GF-D8 (cell line): ENCODE measurements at regions not wholly inside any gene's neighbourhood (a gene's known extent, or its start where the extent isn't known, plus 50 kb on each side); places are given as distances from the start of the nearest gene placed in this dataset.

Experiments
- DNase-seq: peaks from one replicate; lab custom pipeline; 2025; lab: John Stamatoyannopoulos, UW

DNA sequence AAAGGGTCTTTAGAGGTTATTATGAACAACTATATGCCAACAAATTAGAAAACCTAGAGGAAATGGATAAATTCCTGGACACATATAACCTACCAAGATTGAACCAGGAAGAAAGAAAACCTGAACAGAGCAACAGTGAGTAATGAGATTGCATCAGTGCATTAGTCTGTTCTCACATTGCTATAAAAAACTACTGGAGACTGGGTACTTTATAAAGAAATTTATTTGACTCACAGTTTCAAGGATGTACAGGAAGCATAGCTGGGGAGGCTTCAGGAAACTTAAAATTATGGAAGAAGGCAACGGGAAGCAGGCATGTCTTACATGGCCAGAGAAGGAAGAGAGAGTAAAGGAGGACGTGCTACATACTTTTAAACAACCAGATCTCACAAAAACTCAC lies 70.8 kb upstream of the GNAZ start:
- no peak for DNase-seq

DNA sequence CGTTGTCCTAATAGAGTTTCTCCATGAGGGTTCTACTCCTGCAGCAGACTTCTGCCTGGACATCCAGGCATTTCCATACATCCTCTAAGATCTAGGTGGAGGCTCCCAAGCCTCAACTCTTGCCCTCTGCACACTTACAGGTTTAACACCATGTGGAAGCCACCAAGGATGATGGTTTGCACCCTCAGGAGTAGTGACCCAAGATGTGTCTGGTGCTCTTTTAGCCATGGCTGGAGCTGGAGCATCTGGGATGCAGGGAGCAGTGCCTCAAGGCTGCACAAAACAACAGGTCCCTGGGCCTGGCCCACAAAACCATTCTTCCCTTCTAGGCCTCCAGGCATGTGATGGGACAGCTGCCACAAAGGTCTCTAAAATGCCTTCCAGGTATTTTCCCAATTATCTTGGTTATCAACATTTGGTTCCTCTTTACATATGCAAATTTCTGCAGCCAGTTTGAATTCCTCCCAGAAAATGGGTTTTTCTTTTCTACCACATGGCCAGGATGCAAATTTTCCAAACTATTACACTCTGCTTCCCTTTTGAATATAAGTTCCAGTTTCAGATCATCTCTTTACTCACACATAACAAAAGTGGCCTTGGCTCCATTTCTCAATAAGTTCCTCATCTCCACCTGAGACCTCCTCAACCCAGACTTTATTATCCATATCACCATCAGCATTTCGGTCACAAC lies 69.5 kb upstream of the GNAZ start:
- DNase-seq: no peak

DNA sequence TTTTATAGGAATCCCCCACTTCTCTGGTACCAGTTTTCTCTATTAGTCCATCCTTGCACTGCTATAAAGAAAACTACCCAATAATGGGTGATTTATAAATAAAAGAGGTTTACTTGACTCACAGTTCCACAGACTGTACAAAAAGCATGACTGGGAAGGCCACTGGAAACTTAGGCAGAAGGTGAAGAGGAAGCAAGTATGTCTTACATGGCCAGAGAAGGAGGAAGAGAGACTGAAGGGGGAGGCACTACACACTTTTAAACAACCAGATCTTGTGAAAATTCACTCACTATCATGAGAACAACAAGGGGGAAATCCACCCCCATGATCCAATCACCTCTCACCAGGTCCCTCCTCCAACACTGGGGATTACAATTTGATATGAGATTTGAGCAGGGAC lies 68.9 kb upstream of the GNAZ start:
- no peak for DNase-seq

DNA sequence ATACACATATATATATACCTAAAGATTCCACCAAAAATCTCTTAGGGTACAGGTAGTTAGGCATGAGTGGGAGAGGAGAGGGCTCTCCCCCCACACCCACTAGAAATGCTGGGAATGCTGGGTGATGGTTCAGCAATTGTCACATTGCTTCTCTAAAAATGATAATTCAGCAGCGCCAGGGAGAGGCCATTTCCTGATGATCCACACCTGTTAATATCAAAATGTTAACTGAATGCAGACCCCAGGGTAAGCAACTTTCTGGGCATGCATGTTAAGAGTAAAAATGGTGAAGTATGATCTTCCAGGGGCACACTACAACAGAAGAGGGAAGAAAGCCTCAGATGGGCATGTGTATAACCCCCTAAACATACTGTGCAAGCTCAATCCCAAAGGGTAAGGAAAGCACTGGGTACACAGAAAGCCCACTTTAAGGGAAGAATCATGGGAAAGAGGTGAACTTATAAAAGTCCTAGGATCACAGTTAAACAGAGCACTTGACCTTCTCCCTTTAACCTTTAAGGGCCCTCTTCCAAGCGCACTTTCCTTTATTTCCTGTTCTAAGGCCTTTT lies 67.6 kb upstream of the GNAZ start:
- DNase-seq: no peak

DNA sequence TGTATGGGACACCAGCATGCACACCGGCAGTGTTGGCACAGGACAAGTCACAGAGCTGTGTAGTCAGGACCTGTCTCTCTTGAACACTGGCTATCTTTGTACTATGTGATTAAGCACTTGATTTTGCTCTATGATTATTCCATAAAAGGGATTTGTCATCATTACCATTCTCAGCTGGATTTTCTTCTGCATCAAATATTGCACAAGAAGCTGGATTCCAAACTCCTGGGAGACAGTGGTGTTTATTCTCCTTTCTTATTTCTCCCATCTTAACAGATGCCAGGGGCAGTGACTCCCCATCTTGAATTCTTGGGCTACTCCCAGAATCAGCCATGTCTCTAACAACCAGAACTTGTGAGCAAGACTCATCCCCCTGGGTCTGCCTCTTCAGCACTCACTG lies 62.5 kb upstream of the GNAZ start:
- DNase-seq: no peak

DNA sequence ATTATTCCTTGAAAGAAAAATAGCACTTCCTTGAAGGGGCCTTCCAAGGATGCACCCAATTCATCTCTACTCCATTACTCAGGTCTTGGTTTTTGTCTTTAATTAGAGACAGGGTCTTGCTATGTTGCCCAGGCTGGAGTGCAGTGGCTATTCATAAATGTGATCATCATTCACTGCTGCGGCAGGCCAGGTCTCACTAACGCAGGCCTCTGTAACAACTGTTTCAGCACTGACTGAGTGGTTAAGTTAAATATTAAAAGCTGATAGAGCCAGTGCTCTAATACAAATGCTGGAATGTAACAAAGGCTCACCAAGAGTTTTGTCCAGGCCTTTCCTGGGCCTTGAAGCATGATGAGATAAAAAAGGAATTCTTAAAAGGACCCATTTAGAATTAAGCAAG lies 61.4 kb upstream of the GNAZ start:
- no peak for DNase-seq
